ENCODE measurements at regions not wholly inside any gene's neighbourhood (a gene's known extent, or its start where the extent isn't known, plus 50 kb on each side); places are given as distances from the start of the nearest gene placed in this dataset.
"Not testable (repeated sequence)": the region's sequence is repeated elsewhere in the genome, so short reads cannot be mapped to it uniquely, and the experiment has no call there.

DNA sequence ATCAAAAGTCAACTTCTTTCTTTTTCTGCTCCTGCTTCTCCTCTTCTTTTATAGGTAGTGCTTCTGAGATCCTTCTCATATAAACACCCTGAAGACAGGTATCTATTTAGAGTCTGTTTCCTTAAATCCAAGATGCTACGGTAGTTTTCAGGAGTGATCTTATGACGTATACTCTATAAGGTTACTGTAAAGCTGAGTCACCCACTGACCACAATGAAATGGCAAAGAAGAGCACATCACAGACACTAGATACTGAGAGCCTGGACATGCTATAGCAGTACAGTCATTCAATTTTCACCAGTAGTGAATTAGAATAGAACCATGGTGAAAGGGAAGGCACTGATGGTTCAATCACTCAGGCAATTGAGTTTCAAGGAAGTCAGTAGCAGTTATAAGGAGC lies 412.5 kb downstream of the ADAM29 start:
- TF ChIP-seq ZFX (IDR thresholded peaks at IDR 0.05; ENCODE audit: borderline replicate concordance): no peak
- no peak for TF ChIP-seq CTCF (IDR thresholded peaks at IDR 0.05)
- H3K27ac ChIP-seq: no peak overlapping the region

DNA sequence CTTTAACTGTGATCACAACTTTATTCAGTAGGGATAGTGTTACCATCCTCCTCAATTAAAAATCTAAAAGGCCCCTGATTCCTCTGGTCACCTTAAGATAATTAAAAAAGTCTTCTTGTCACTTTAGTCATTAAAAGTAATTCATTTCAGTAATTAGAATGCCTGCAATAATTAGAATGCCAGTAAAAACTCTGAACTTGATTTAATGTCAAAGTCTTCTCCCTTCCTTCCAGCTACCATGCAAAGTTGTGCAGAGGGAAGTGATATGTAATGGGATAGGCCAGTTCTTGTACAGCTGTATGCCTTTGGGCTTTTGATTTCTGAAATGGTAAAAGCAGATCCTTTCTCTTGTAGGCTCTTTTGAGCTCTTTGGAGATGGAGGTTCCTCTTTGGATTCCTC lies 417.2 kb downstream of the ADAM29 start:
- no peak overlapping the region for H3K27ac ChIP-seq
- TF ChIP-seq CTCF (IDR thresholded peaks at IDR 0.05) (no peak), ZFX (IDR thresholded peaks at IDR 0.05; ENCODE audit: borderline replicate concordance) (no peak)

- not testable (repeated sequence) for H3K27ac ChIP-seq
Observed at GRCh38 chr4:175336570-175336969, 418.4 kb downstream of the ADAM29 start.

GRCh38 chr4:175339100-175339707 lies 421.0 kb downstream of the ADAM29 start:
- no peak overlapping the region for H3K27ac ChIP-seq
- no peak for TF ChIP-seq ZFX (IDR thresholded peaks at IDR 0.05; ENCODE audit: borderline replicate concordance)
- no peak for TF ChIP-seq CTCF (IDR thresholded peaks at IDR 0.05)

DNA sequence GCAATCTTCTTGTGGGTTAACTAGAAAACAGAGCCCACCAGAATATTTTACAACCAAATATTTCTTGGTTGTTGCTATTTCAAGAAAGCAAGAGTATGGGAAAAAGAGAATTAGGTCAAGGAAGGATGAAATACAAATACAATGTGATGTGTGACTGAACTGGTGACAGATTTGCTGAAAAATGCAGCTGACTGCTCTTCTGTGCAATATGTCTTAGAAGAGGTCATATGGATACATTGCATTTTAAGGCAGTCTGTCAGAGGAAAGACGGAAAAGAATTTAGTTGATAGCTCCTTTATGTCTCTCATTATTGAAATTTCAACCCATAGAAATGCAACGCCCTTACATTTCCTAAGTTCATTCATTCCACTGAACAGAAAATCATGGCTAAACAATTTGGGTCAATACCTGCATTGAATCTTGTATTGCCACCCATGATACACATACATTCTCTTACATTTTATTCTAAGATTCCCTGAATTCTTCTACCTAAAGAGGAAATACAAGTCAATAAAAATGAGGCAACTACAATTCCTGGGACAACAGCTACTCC lies 423.1 kb downstream of the ADAM29 start:
- H3K27ac ChIP-seq: no peak overlapping the region
- TF ChIP-seq ZFX (IDR thresholded peaks at IDR 0.05; ENCODE audit: borderline replicate concordance): no peak
- no peak for TF ChIP-seq CTCF (IDR thresholded peaks at IDR 0.05)

DNA sequence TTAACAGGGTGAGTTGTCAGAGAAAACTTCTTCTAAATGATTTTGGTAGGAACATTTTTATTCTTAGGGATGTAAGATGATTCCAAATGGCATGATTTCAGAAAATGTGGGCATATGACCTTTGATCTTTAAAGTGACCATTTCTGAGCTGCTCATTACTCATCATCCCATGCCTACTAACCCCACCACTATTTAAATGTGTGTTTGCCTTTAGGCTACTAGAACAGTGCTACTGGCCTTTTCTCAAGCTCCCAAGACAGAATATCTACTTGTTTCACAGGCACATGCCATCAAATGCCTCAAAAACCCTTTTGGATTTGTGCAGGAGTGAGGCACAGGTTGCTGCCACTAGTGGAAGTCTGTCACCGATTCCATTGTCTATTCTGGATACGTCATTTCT lies 428.2 kb downstream of the ADAM29 start:
- TF ChIP-seq ZFX (IDR thresholded peaks at IDR 0.05; ENCODE audit: borderline replicate concordance) (no peak), CTCF (IDR thresholded peaks at IDR 0.05) (no peak)
- no peak overlapping the region for H3K27ac ChIP-seq

DNA sequence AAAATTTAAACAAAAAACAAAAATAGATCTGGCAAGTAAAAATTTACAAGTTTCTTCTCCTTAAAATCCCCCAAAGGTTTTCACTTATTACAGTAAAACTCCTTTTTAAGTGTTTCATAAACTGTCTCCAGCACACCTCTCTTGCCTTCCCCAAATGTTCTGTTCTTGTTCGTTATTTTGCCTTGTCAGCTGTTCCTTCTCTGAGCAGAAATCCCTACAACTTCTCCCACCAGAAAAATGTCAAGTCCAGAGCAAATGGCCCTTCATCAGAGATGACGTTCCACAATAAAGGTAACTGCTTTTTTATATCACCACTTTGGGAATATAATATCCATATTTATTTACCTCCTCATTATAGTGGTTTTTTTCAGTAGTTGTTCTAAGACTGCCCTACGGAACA lies 432.1 kb downstream of the ADAM29 start:
- no peak overlapping the region for H3K27ac ChIP-seq
- TF ChIP-seq CTCF (IDR thresholded peaks at IDR 0.05): no peak
- no peak for TF ChIP-seq ZFX (IDR thresholded peaks at IDR 0.05; ENCODE audit: borderline replicate concordance)

GRCh38 chr4:175351473-175351872 lies 433.3 kb downstream of the ADAM29 start:
- TF ChIP-seq CTCF (IDR thresholded peaks at IDR 0.05) (no peak), ZFX (IDR thresholded peaks at IDR 0.05; ENCODE audit: borderline replicate concordance) (no peak)
- H3K27ac ChIP-seq: no peak overlapping the region

Data from 22Rv1 (cell line).